ES-I3 (cell line): ENCODE measurements at regions not wholly inside any gene's neighbourhood (a gene's known extent, or its start where the extent isn't known, plus 50 kb on each side); places are given as distances from the start of the nearest gene placed in this dataset.

ENCODE experiments used
- H3K36me3 ChIP-seq: 2 replicates; pipeline ENCODE4 v1.6.1; 2013; ENCODE audit warnings: mild to moderate bottlenecking, low read length, control low read depth, moderate library complexity; ENCODE audit not compliant: insufficient read depth
- H3K4me1 ChIP-seq: 2 replicates; pipeline ENCODE4 v1.6.1; 2013; ENCODE audit warnings: mild to moderate bottlenecking, control low read depth, low read length; ENCODE audit not compliant: insufficient read depth
- H3K9ac ChIP-seq: 2 replicates; pipeline ENCODE4 v1.6.1; 2013; ENCODE audit warnings: low read depth, mild to moderate bottlenecking, low read length, moderate library complexity
- H3K9me3 ChIP-seq: 2 replicates; pipeline ENCODE4 v1.6.1; 2013; ENCODE audit warnings: mild to moderate bottlenecking, low read length, moderate library complexity; ENCODE audit not compliant: control insufficient read depth, insufficient read depth

GRCh38 chr4:129346036-129346435 is 250.1 kb downstream of the C4orf33 start:
- Histone ChIP-seq H3K9ac (no peak overlapping the region), H3K36me3 (no peaks in the 10 kb centered on the region), H3K9me3 (no peaks in the 10 kb centered on the region), H3K4me1 (0 out of 2 replicates have a peak, but pooled peaks cover 3% of the 10 kb centered on the region)

- Histone ChIP-seq H3K4me1 (0 out of 2 replicates have a peak, but pooled peaks cover 3% of the 10 kb centered on the region), H3K9ac (no peak overlapping the region), H3K9me3 (no peaks in the 10 kb centered on the region), H3K36me3 (no peaks in the 10 kb centered on the region)
These were observed 250.8 kb downstream of the C4orf33 start for GRCh38 chr4:129346734-129347133.

GRCh38 chr4:129350834-129351721 is 255.1 kb downstream of the C4orf33 start:
- Histone ChIP-seq H3K36me3 (no peaks in the 10 kb centered on the region), H3K9ac (no peak overlapping the region), H3K9me3 (no peaks in the 10 kb centered on the region), H3K4me1 (peaks cover 4% of the 10 kb centered on the region; the same call in 1 of the 2 replicates)

GRCh38 chr4:129352480-129352879 is 256.5 kb downstream of the C4orf33 start:
- Histone ChIP-seq H3K9ac (no peak overlapping the region), H3K36me3 (no peaks in the 10 kb centered on the region), H3K4me1 (peaks cover 4% of the 10 kb centered on the region; the same call in 1 of the 2 replicates), H3K9me3 (no peaks in the 10 kb centered on the region)

- Histone ChIP-seq H3K9ac (no peak overlapping the region), H3K36me3 (no peaks in the 10 kb centered on the region), H3K4me1 (peaks cover 5% of the 10 kb centered on the region; the same call in 1 of the 2 replicates), H3K9me3 (no peaks in the 10 kb centered on the region)
These were observed 257.5 kb downstream of the C4orf33 start for GRCh38 chr4:129353490-129353889.

- Histone ChIP-seq H3K9ac (no peak overlapping the region), H3K4me1 (peaks cover 10% of the 10 kb centered on the region), H3K9me3 (no peaks in the 10 kb centered on the region), H3K36me3 (no peaks in the 10 kb centered on the region)
These were observed 259.1 kb downstream of the C4orf33 start for GRCh38 chr4:129355031-129355430.

- Histone ChIP-seq H3K4me1 (peaks cover 10% of the 10 kb centered on the region), H3K9ac (no peak overlapping the region), H3K9me3 (no peaks in the 10 kb centered on the region), H3K36me3 (no peaks in the 10 kb centered on the region)
These were observed 259.6 kb downstream of the C4orf33 start for GRCh38 chr4:129355516-129355915.

GRCh38 chr4:129358571-129358970 is 262.6 kb downstream of the C4orf33 start:
- H3K4me1 ChIP-seq = peaks cover 16% of the 10 kb centered on the region
- no peaks in the 10 kb centered on the region for H3K36me3 ChIP-seq
- no peak overlapping the region for H3K9ac ChIP-seq
- no peaks in the 10 kb centered on the region for H3K9me3 ChIP-seq

GRCh38 chr4:129359461-129359860 is 263.5 kb downstream of the C4orf33 start:
- Histone ChIP-seq H3K4me1 (peaks cover 16% of the 10 kb centered on the region), H3K9me3 (no peaks in the 10 kb centered on the region), H3K9ac (no peak overlapping the region)

GRCh38 chr4:129362691-129363274 is 266.8 kb downstream of the C4orf33 start:
- Histone ChIP-seq H3K36me3 (no peaks in the 10 kb centered on the region), H3K9me3 (no peaks in the 10 kb centered on the region), H3K9ac (no peak overlapping the region), H3K4me1 (peaks cover 13% of the 10 kb centered on the region)

More at GRCh38 chr4:129359461-129359860, 263.5 kb downstream of the C4orf33 start:
- H3K36me3 ChIP-seq = no peaks in the 10 kb centered on the region

GRCh38 chr4:129364747-129365452 is 268.9 kb downstream of the C4orf33 start:
- H3K4me1 ChIP-seq = peaks cover 6% of the 10 kb centered on the region; the same call in 1 of the 2 replicates
- no peaks in the 10 kb centered on the region for H3K36me3 ChIP-seq
- no peaks in the 10 kb centered on the region for H3K9me3 ChIP-seq
- H3K9ac ChIP-seq = no peak overlapping the region

- no peaks in the 10 kb centered on the region for H3K9me3 ChIP-seq
- no peak overlapping the region for H3K9ac ChIP-seq
- no peaks in the 10 kb centered on the region for H3K4me1 ChIP-seq
- H3K36me3 ChIP-seq = no peaks in the 10 kb centered on the region
These were observed 273.5 kb downstream of the C4orf33 start for GRCh38 chr4:129369361-129370010.

- H3K4me1 ChIP-seq = no peaks in the 10 kb centered on the region
- H3K9me3 ChIP-seq = no peaks in the 10 kb centered on the region
- no peaks in the 10 kb centered on the region for H3K36me3 ChIP-seq
- no peak overlapping the region for H3K9ac ChIP-seq
These were observed 275.1 kb downstream of the C4orf33 start for GRCh38 chr4:129371065-129371464.

GRCh38 chr4:129371926-129372325 is 276.0 kb downstream of the C4orf33 start:
- Histone ChIP-seq H3K4me1 (no peaks in the 10 kb centered on the region), H3K9me3 (no peaks in the 10 kb centered on the region), H3K9ac (no peak overlapping the region), H3K36me3 (no peaks in the 10 kb centered on the region)
